GM13976 (cell line): ENCODE measurements at regions not wholly inside any gene's neighbourhood (a gene's known extent, or its start where the extent isn't known, plus 50 kb on each side); places are given as distances from the start of the nearest gene placed in this dataset.

Source experiments
- DNase-seq: peaks from one replicate; pipeline ENCODE4 v3.0.0; 2012; ENCODE audit warnings: low spot score
- CTCF ChIP-seq: IDR thresholded peaks from 2 replicates; pipeline ENCODE4 v1.5.1; 2012; ENCODE audit warnings: borderline replicate concordance, mild to moderate bottlenecking; ENCODE audit not compliant: insufficient read depth; ENCODE audit errors: extremely low read depth, missing control alignments, control extremely low read depth
- in situ Hi-C: fragments of 300-500 bp; cut with MboI; formaldehyde crosslinking; loops from one replicate; pipeline ENCODE4 v1.12.0; 2022; ENCODE audit warnings: low sequenced_read_pairs, mixed read lengths, inconsistent platforms; ENCODE audit not compliant: unreplicated experiment

- in situ Hi-C loops = no loop called here
- TF ChIP-seq CTCF = no peak
- DNase-seq = no peak
These were observed 931.4 kb upstream of the CDH8 start for GRCh38 chr16:62967611-62968010.

- no peak for DNase-seq
- in situ Hi-C loops = no loop called here
- TF ChIP-seq CTCF = no peak
These were observed 930.9 kb upstream of the CDH8 start for GRCh38 chr16:62967163-62967562.

- no peak for TF ChIP-seq CTCF
- no peak for DNase-seq
- in situ Hi-C loops = no loop called here
These were observed 930.4 kb upstream of the CDH8 start for GRCh38 chr16:62966626-62967025.

GRCh38 chr16:62965831-62966230 lies 929.6 kb upstream of the CDH8 start:
- TF ChIP-seq CTCF = no peak
- in situ Hi-C loops = no loop called here
- no peak for DNase-seq

GRCh38 chr16:62963846-62964245 lies 927.6 kb upstream of the CDH8 start:
- TF ChIP-seq CTCF = no peak
- DNase-seq = no peak
- in situ Hi-C loops = no loop called here

GRCh38 chr16:62955033-62955349 lies 918.8 kb upstream of the CDH8 start:
- in situ Hi-C loops = no loop called here
- TF ChIP-seq CTCF = no peak

More at GRCh38 chr16:62955033-62955349, 918.8 kb upstream of the CDH8 start:
- DNase-seq = no peak
